Caco-2 (cell line): ENCODE measurements at regions not wholly inside any gene's neighbourhood (a gene's known extent, or its start where the extent isn't known, plus 50 kb on each side); places are given as distances from the start of the nearest gene placed in this dataset.

Experiments
- BruUV-seq: library from RNA; stranded (reverse); fragments of 400-500 nt; replicated peaks from 2 replicates; lab custom pipeline; 2021; lab: Mats Ljungman, UMichigan
- CTCF ChIA-PET: fragments of 300-600 bp; sonication (Branson Sonifier 250); formaldehyde crosslinking; loops from one replicate; lab custom pipeline; 2022; ENCODE audit warnings: antibody characterized with exemption; lab: Charles Lee
- POLR2A ChIA-PET: fragments of 300-600 bp; sonication (Branson Sonifier 250); formaldehyde crosslinking; loops from one replicate; lab custom pipeline; 2022; ENCODE audit warnings: antibody characterized with exemption; lab: Charles Lee
- DNase-seq, 2 experiments: peaks; one replicate each; pipeline versions ENCODE4 v3.0.0 to v3.0.0-alpha.2; 2020 to 2022
- H3K27me3 ChIP-seq: replicated peaks from 2 replicates; pipeline ENCODE4 v1.6.0; 2011; ENCODE audit warnings: low read length; ENCODE audit not compliant: control insufficient read depth, insufficient read depth
- H3K36me3 ChIP-seq: 2 replicates; pipeline ENCODE4 v1.5.1; 2011; ENCODE audit warnings: low read length; ENCODE audit not compliant: control insufficient read depth, insufficient read depth
- H3K4me1 ChIP-seq: fragments of 250-450 bp; sonication (Bioruptor Pico); 2 replicates; pipeline ENCODE4 v1.5.1; 2020; ENCODE audit warnings: mild to moderate bottlenecking
- H3K4me3 ChIP-seq: 2 replicates; pipeline ENCODE4 v1.5.1; 2011; ENCODE audit warnings: low read depth, mild to moderate bottlenecking, control low read depth, low read length
- H3K9me3 ChIP-seq: fragments of 250-450 bp; sonication (Bioruptor Pico); 2 replicates; pipeline ENCODE4 v1.5.1; 2020; ENCODE audit warnings: mild to moderate bottlenecking, moderate library complexity
- H3K27ac Mint-ChIP-seq: one replicate; pipeline ENCODE4 v1.8.0; 2022; ENCODE audit warnings: mixed read lengths; ENCODE audit not compliant: unreplicated experiment
- H3K27me3 Mint-ChIP-seq: one replicate; pipeline ENCODE4 v1.8.0; 2022; ENCODE audit warnings: mixed read lengths; ENCODE audit not compliant: insufficient read depth, unreplicated experiment
- H3K36me3 Mint-ChIP-seq: one replicate; pipeline ENCODE4 v1.8.0; 2022; ENCODE audit warnings: mild to moderate bottlenecking, mixed read lengths; ENCODE audit not compliant: insufficient read depth, unreplicated experiment
- H3K4me1 Mint-ChIP-seq: one replicate; pipeline ENCODE4 v1.8.0; 2022; ENCODE audit warnings: low read depth, mixed read lengths; ENCODE audit not compliant: unreplicated experiment
- H3K4me3 Mint-ChIP-seq: one replicate; pipeline ENCODE4 v1.8.0; 2022; ENCODE audit warnings: mild to moderate bottlenecking, moderate library complexity, mixed read lengths; ENCODE audit not compliant: unreplicated experiment
- H3K9me3 Mint-ChIP-seq: one replicate; pipeline ENCODE4 v1.8.0; 2022; ENCODE audit warnings: mixed read lengths; ENCODE audit not compliant: unreplicated experiment
- intact Hi-C: fragments of 100-400 bp; cut with micrococcal nuclease; formaldehyde crosslinking; loops from one replicate; pipeline ENCODE4 v1.10.0; 2022; ENCODE audit not compliant: unreplicated experiment
- TF ChIP-seq, protein P1 (sequence below), 2 experiments: fragments of 200-600 bp in 1 of 2; IDR thresholded peaks; 1 replicate in 1 of 2; 2 replicates in 1 of 2; pipeline versions ENCODE4 v1.5.1 to v1.8.0; 2011 to 2022; ENCODE audit warnings: antibody characterized with exemption in 1 of 2, control low read depth in 1 of 2, inconsistent platforms in 1 of 2, low read depth in 1 of 2, low read length in 1 of 2, mild to moderate bottlenecking in 1 of 2, moderate library complexity in 1 of 2; ENCODE audit not compliant: insufficient read depth in 1 of 2, severe bottlenecking in 1 of 2, unreplicated experiment in 1 of 2

GRCh38 chr12:63078906-63079305 lies 72.1 kb downstream of the AVPR1A start:
- ChIA-PET POLR2A (no interaction called here), CTCF (no interaction called here)
- no TSS peak for BruUV-seq
- TF ChIP-seq, protein P1, sequence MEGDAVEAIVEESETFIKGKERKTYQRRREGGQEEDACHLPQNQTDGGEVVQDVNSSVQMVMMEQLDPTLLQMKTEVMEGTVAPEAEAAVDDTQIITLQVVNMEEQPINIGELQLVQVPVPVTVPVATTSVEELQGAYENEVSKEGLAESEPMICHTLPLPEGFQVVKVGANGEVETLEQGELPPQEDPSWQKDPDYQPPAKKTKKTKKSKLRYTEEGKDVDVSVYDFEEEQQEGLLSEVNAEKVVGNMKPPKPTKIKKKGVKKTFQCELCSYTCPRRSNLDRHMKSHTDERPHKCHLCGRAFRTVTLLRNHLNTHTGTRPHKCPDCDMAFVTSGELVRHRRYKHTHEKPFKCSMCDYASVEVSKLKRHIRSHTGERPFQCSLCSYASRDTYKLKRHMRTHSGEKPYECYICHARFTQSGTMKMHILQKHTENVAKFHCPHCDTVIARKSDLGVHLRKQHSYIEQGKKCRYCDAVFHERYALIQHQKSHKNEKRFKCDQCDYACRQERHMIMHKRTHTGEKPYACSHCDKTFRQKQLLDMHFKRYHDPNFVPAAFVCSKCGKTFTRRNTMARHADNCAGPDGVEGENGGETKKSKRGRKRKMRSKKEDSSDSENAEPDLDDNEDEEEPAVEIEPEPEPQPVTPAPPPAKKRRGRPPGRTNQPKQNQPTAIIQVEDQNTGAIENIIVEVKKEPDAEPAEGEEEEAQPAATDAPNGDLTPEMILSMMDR (IDR thresholded peaks at IDR 0.05; ENCODE audit: insufficient read depth in 1 of 2, low read depth in 1 of 2, low read length in 1 of 2, severe bottlenecking in 1 of 2, unreplicated experiment in 1 of 2), result no peak
- H3K4me1 Mint-ChIP-seq, result peaks cover 16% of the 10 kb centered on the region
- H3K9me3 ChIP-seq, result no peaks in the 10 kb centered on the region
- H3K27me3 Mint-ChIP-seq, result no peaks in the 10 kb centered on the region
- intact Hi-C loops, result no loop called here
- H3K27me3 ChIP-seq, result no peaks in the 10 kb centered on the region; the same call in 1 of the 2 replicates
- H3K4me3 Mint-ChIP-seq, result no peak overlapping the region
- H3K36me3 ChIP-seq, result no peaks in the 10 kb centered on the region
- no peaks in the 10 kb centered on the region for H3K36me3 Mint-ChIP-seq
- peaks cover 9% of the 10 kb centered on the region for H3K9me3 Mint-ChIP-seq
- no peak overlapping the region for H3K4me3 ChIP-seq
- H3K4me1 ChIP-seq, result peaks cover 31% of the 10 kb centered on the region
- no peak for DNase-seq
- no peak overlapping the region for H3K27ac Mint-ChIP-seq

DNA sequence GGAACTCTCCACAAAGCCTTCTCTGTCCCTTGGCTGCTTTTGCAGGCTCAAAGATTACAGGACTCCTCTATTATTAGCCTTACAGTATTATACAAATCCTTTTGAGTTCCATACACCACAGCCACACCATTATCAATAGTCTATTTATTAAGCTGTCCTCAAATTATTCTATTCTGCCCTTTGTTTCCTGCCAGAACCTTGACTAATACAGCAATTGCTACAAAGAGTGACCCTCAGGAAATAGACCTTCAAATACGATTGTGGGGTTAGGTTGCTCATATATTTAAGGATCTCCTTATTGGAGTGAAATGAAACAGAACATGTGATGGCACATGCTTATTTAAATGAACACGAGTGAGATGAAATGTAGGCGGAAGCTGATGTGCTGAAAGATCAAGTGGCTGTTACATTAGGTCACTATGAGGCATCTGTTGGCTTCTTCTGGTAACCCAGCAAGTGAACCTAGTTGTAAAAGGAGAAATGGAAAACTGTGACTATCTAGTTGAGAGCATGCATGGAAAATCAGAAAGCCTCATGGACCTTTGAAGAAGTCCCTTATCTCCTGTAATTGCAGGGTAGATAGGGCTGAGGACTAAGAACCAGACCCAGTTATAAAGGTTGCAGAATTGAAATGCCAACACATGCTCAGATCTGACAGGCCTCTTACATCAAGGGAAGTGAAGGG lies 75.5 kb downstream of the AVPR1A start:
- H3K27ac Mint-ChIP-seq, result no peak overlapping the region

GRCh38 chr12:63070709-63071108 lies 80.3 kb downstream of the AVPR1A start:
- no peaks in the 10 kb centered on the region for H3K9me3 ChIP-seq
- POLR2A ChIA-PET, result no interaction called here
- Mint-ChIP-seq H3K36me3 (no peaks in the 10 kb centered on the region), H3K27me3 (no peaks in the 10 kb centered on the region), H3K4me3 (no peak overlapping the region), H3K9me3 (no peaks in the 10 kb centered on the region), H3K4me1 (peaks cover 39% of the 10 kb centered on the region), H3K27ac (no peak overlapping the region)
- peaks cover 26% of the 10 kb centered on the region for H3K4me1 ChIP-seq
- H3K4me3 ChIP-seq, result no peak overlapping the region
- CTCF ChIA-PET, result no interaction called here
- BruUV-seq, result no TSS peak
- H3K36me3 ChIP-seq, result no peaks in the 10 kb centered on the region
- TF ChIP-seq, protein P1 (IDR thresholded peaks at IDR 0.05; ENCODE audit: insufficient read depth in 1 of 2, low read depth in 1 of 2, low read length in 1 of 2, severe bottlenecking in 1 of 2, unreplicated experiment in 1 of 2), result no peak
- intact Hi-C loops, result loop anchor here (2.0 kb wide), 1 partner anchor 28 kb away; no protein-coding TSS in a partner anchor
- no peaks in the 10 kb centered on the region; the same call in 1 of the 2 replicates for H3K27me3 ChIP-seq
- DNase-seq, result no peak

More for the DNA sequence above, 75.5 kb downstream of the AVPR1A start:
- Mint-ChIP-seq H3K36me3 (no peaks in the 10 kb centered on the region), H3K27me3 (no peaks in the 10 kb centered on the region), H3K9me3 (no peaks in the 10 kb centered on the region), H3K4me1 (peaks cover 23% of the 10 kb centered on the region), H3K4me3 (no peak overlapping the region)
- H3K27me3 ChIP-seq, result no peaks in the 10 kb centered on the region; the same call in 1 of the 2 replicates
- H3K9me3 ChIP-seq, result no peaks in the 10 kb centered on the region
- POLR2A ChIA-PET, result no interaction called here
- H3K36me3 ChIP-seq, result no peaks in the 10 kb centered on the region
- CTCF ChIA-PET, result no interaction called here
- no peak overlapping the region for H3K4me3 ChIP-seq
- BruUV-seq, result no TSS peak
- intact Hi-C loops, result no loop called here
- TF ChIP-seq, protein P1 (IDR thresholded peaks at IDR 0.05; ENCODE audit: insufficient read depth in 1 of 2, low read depth in 1 of 2, low read length in 1 of 2, severe bottlenecking in 1 of 2, unreplicated experiment in 1 of 2), result no peak
- no peak for DNase-seq
- H3K4me1 ChIP-seq, result peaks cover 18% of the 10 kb centered on the region
